ENCODE measurements at regions not wholly inside any gene's neighbourhood (a gene's known extent, or its start where the extent isn't known, plus 50 kb on each side); places are given as distances from the start of the nearest gene placed in this dataset.

GRCh38 chr10:3834947-3835346 is 49.9 kb upstream of the KLF6 start:
- FAIRE-seq = no peak
- no peak overlapping the region for H3K4me3 ChIP-seq (ENCODE audit: low read depth, low read length)
- no peak for DNase-seq (ENCODE audit: low read depth)
- TF ChIP-seq CTCF (IDR thresholded peaks at IDR 0.05; ENCODE audit: insufficient read depth, low read length, severe bottlenecking) = no peak
- H3K36me3 ChIP-seq (ENCODE audit: control insufficient read depth, insufficient read depth, low read length) = no peaks in the 10 kb centered on the region
- no peaks in the 10 kb centered on the region for H3K27me3 ChIP-seq (ENCODE audit: control insufficient read depth, insufficient read depth, low read length)

Measured in bronchial epithelial cell (primary cell).